ENCODE measurements at regions not wholly inside any gene's neighbourhood (a gene's known extent, or its start where the extent isn't known, plus 50 kb on each side); places are given as distances from the start of the nearest gene placed in this dataset.
A peak's percentile ranks its signal among the peaks of the same experiment; 100 is the strongest.

- DNase-seq (ENCODE audit: low spot score) = no peak
Measured at GRCh38 chr19:28886708-28887107, 326.2 kb downstream of the UQCRFS1 start.

- no peak for DNase-seq (ENCODE audit: low spot score)
Measured at GRCh38 chr19:28885965-28886364, 327.0 kb downstream of the UQCRFS1 start.

- DNase-seq (ENCODE audit: low spot score) = no peak
Measured at GRCh38 chr19:28884786-28885476, 328.0 kb downstream of the UQCRFS1 start.

- no peak for DNase-seq (ENCODE audit: low spot score)
Measured at GRCh38 chr19:28883241-28883693, 329.7 kb downstream of the UQCRFS1 start.

- no peak for DNase-seq (ENCODE audit: low spot score)
Measured at GRCh38 chr19:28882818-28883217, 330.1 kb downstream of the UQCRFS1 start.

GRCh38 chr19:28881616-28882015 is 331.3 kb downstream of the UQCRFS1 start:
- no peak for DNase-seq (ENCODE audit: low spot score)

- no peak for DNase-seq (ENCODE audit: low spot score)
Measured at GRCh38 chr19:28880735-28881401, 332.1 kb downstream of the UQCRFS1 start.

GRCh38 chr19:28878862-28879566 is 333.9 kb downstream of the UQCRFS1 start:
- DNase-seq (ENCODE audit: low spot score) = peak; percentile 91

- no peak for DNase-seq (ENCODE audit: low spot score)
Measured at GRCh38 chr19:28876609-28877123, 336.3 kb downstream of the UQCRFS1 start.

- DNase-seq (ENCODE audit: low spot score) = no peak
Measured at GRCh38 chr19:28874742-28875141, 338.2 kb downstream of the UQCRFS1 start.

- DNase-seq (ENCODE audit: low spot score) = no peak
Measured at GRCh38 chr19:28873301-28873700, 339.6 kb downstream of the UQCRFS1 start.

- DNase-seq (ENCODE audit: low spot score) = no peak
Measured at GRCh38 chr19:28871099-28871725, 341.7 kb downstream of the UQCRFS1 start.

GRCh38 chr19:28869459-28869858 is 343.5 kb downstream of the UQCRFS1 start:
- DNase-seq (ENCODE audit: low spot score) = no peak

GRCh38 chr19:28868836-28869235 is 344.1 kb downstream of the UQCRFS1 start:
- no peak for DNase-seq (ENCODE audit: low spot score)

GRCh38 chr19:28867978-28868377 is 345.0 kb downstream of the UQCRFS1 start:
- DNase-seq (ENCODE audit: low spot score) = no peak

GRCh38 chr19:28864577-28865042 is 348.3 kb downstream of the UQCRFS1 start:
- DNase-seq (ENCODE audit: low spot score) = no peak

- DNase-seq (ENCODE audit: low spot score) = no peak
Measured at GRCh38 chr19:28864024-28864503, 348.9 kb downstream of the UQCRFS1 start.

- DNase-seq (ENCODE audit: low spot score) = no peak
Measured at GRCh38 chr19:28862238-28862637, 350.7 kb downstream of the UQCRFS1 start.

GRCh38 chr19:28859811-28860210 is 353.1 kb downstream of the UQCRFS1 start:
- DNase-seq (ENCODE audit: low spot score) = no peak

- no peak for DNase-seq (ENCODE audit: low spot score)
Measured at GRCh38 chr19:28858933-28859332, 354.0 kb downstream of the UQCRFS1 start.

- DNase-seq (ENCODE audit: low spot score) = no peak
Measured at GRCh38 chr19:28857967-28858366, 355.0 kb downstream of the UQCRFS1 start.

- DNase-seq (ENCODE audit: low spot score) = no peak
Measured at GRCh38 chr19:28855216-28855615, 357.7 kb downstream of the UQCRFS1 start.

All from HT-29 (cell line).